Tibial nerve (tissue), 4 donors: ENCODE measurements at regions not wholly inside any gene's neighbourhood (a gene's known extent, or its start where the extent isn't known, plus 50 kb on each side); places are given as distances from the start of the nearest gene placed in this dataset.

Source experiments
- EP300 ChIP-seq, 2 donors: sonication (generic); formaldehyde crosslinking; IDR thresholded peaks; one replicate each; pipeline ENCODE4 v1.6.1; 2017; ENCODE audit warnings: antibody characterized with exemption in 2 of 2, mild to moderate bottlenecking in 1 of 2
- POLR2A ChIP-seq, 2 donors: fragments of 450-650 bp; IDR thresholded peaks; one replicate each; pipeline ENCODE4 v1.6.1; 2017; ENCODE audit warnings: antibody characterized with exemption in 2 of 2, mild to moderate bottlenecking in 2 of 2, moderate library complexity in 2 of 2
- TF ChIP-seq, protein P1 (sequence below), 5 experiments: fragments of 200-600 bp in 3 of 5; fragments of 450-650 bp in 2 of 5; sonication (generic) in 3 of 5; IDR thresholded peaks; one replicate each; pipeline ENCODE4 v1.5.1; 2016 to 2019; ENCODE audit warnings: antibody characterized with exemption in 5 of 5, mild to moderate bottlenecking in 3 of 5, moderate library complexity in 2 of 5

DNA sequence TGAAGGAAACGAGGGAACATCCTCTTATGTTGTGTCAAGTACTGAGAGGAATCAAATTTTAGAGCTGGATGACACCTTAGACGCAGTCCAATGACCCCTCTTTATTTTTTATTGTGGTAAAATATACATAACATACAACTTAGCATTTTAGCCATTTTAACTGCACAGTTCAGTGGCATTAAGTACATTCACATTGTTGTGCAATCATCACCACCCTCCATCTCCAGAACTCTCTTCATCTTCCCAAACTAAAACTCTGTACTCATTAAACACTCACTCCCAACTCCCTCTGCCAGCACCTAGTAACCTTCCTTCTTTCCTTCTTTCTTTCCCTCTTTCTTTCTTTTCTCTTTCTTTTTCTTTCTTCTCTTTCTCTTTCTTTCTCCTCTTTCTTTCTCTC lies 97.2 kb upstream of the SLC24A4 start:
- TF ChIP-seq, protein P1, sequence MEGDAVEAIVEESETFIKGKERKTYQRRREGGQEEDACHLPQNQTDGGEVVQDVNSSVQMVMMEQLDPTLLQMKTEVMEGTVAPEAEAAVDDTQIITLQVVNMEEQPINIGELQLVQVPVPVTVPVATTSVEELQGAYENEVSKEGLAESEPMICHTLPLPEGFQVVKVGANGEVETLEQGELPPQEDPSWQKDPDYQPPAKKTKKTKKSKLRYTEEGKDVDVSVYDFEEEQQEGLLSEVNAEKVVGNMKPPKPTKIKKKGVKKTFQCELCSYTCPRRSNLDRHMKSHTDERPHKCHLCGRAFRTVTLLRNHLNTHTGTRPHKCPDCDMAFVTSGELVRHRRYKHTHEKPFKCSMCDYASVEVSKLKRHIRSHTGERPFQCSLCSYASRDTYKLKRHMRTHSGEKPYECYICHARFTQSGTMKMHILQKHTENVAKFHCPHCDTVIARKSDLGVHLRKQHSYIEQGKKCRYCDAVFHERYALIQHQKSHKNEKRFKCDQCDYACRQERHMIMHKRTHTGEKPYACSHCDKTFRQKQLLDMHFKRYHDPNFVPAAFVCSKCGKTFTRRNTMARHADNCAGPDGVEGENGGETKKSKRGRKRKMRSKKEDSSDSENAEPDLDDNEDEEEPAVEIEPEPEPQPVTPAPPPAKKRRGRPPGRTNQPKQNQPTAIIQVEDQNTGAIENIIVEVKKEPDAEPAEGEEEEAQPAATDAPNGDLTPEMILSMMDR (IDR thresholded peaks at IDR 0.05): no peak
- TF ChIP-seq POLR2A (IDR thresholded peaks at IDR 0.05) (no peak), EP300 (IDR thresholded peaks at IDR 0.05) (no peak)
